ENCODE measurements at regions not wholly inside any gene's neighbourhood (a gene's known extent, or its start where the extent isn't known, plus 50 kb on each side); places are given as distances from the start of the nearest gene placed in this dataset.

DNA sequence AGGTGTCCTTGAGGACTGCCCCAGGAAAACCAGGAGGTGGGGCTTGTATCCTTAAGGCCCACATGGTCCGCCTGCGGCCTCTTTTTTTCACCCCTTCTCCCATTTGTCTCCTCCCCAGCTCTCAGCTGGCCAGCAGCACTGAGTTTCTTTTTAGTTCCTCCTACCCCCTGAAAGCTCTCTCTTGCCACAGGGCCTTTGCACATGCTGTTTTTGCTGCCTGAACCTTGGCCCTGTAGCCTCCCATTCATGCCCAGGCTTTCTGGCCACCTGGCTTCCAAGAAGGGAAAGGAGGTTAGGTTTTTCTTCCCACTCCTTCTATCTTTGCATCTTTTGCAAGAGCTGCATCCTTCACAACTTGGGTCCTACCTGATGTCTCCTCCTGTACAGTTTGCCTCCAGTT lies 358.1 kb downstream of the VRK1 start:
- no CpG with 5 or more reads among the region's 2 CpGs for WGBS, 2 experiments (ENCODE audit: extremely low coverage in 2 of 2, insufficient read length in 1 of 2)

More for the DNA sequence above, 358.1 kb downstream of the VRK1 start:
- Histone ChIP-seq H3K18ac (ENCODE audit: low read depth, low read length) (no peak overlapping the region), H4K8ac (ENCODE audit: low read depth in 2 of 2, low read length in 2 of 2) (no peak overlapping the region), H3K56ac (ENCODE audit: extremely low read depth, insufficient read depth, low read length) (no peak overlapping the region), H3K27ac (ENCODE audit: insufficient read depth, low read length) (no peak overlapping the region), H3K27me3 (ENCODE audit: control insufficient read depth, insufficient read depth, low read length) (no peaks in the 10 kb centered on the region), H4K5ac (ENCODE audit: low read depth, low read length) (no peak overlapping the region), H4K20me1 (ENCODE audit: insufficient read depth, low read length) (no peaks in the 10 kb centered on the region), H3K9me3 (ENCODE audit: control insufficient read depth, insufficient read depth, low read length) (peaks cover 47% of the 10 kb centered on the region), H3K79me1 (ENCODE audit: low read depth in 1 of 2, low read length in 2 of 2) (no peaks in the 10 kb centered on the region), H2BK120ac (ENCODE audit: low read depth, low read length) (no peak overlapping the region), H3K4me1 (ENCODE audit: control insufficient read depth, insufficient read depth, low read length) (no peaks in the 10 kb centered on the region), H2BK20ac (ENCODE audit: low read depth, low read length) (no peak overlapping the region), H3K4me3 (ENCODE audit: insufficient read depth, low read depth, low read length) (no peak overlapping the region), H3K4me2 (ENCODE audit: low read depth, low read length) (no peak overlapping the region), H2AK5ac (ENCODE audit: low read depth, low read length) (no peak overlapping the region), H3K23ac (ENCODE audit: low read depth, low read length) (no peak overlapping the region), H4K91ac (ENCODE audit: insufficient read depth, low read depth, low read length) (no peak overlapping the region), H3K9me1 (ENCODE audit: insufficient read depth, low read length) (no peaks in the 10 kb centered on the region), H3K9ac (ENCODE audit: low read depth, low read length) (no peak overlapping the region), H3K4ac (ENCODE audit: low read depth, low read length) (no peak overlapping the region), H2AK9ac (replicated peaks; ENCODE audit: low read depth, low read length, poor library complexity) (no peak overlapping the region), H3K14ac (replicated peaks; ENCODE audit: low read depth, low read length) (no peak overlapping the region), H2AFZ (replicated peaks; ENCODE audit: low read length, poor library complexity) (no peak overlapping the region), H3K36me3 (ENCODE audit: control insufficient read depth, insufficient read depth, low read length) (no peaks in the 10 kb centered on the region), H2BK15ac (ENCODE audit: low read depth, low read length) (no peak overlapping the region), H2BK5ac (ENCODE audit: low read depth, low read length, poor library complexity, severe bottlenecking) (no peak overlapping the region)
- in situ Hi-C loops (cut with MboI; ENCODE audit: low sequenced_read_pairs) (no loop called here), dilution Hi-C loops (cut with HindIII; ENCODE audit: low sequenced_read_pairs, unreplicated experiment) (no loop called here), intact Hi-C loops (cut with micrococcal nuclease) (loop anchor here (5.0 kb wide), 1 partner anchor 338 kb away; no protein-coding TSS in a partner anchor)
- no peak for TF ChIP-seq RFX5 (IDR thresholded peaks at IDR 0.05; ENCODE audit: low read depth, low read length)
- TF ChIP-seq CHD1 (IDR thresholded peaks at IDR 0.05; ENCODE audit: low read depth, low read length): no peak
- no peak for TF ChIP-seq RAD21 (IDR thresholded peaks at IDR 0.05; ENCODE audit: low read length)
- CTCF ChIA-PET: no interaction called here
- ATAC-seq (ENCODE audit: low read depth): no peak
- DNase-seq: no peak
- BruUV-seq (replicated peaks): no TSS peak
- POLR2A ChIA-PET (ENCODE audit: unreplicated experiment): no interaction called here

Measured in IMR-90 (cell line).